Smooth muscle cell of the brain vasculature (primary cell): ENCODE measurements at regions not wholly inside any gene's neighbourhood (a gene's known extent, or its start where the extent isn't known, plus 50 kb on each side); places are given as distances from the start of the nearest gene placed in this dataset.
"Not testable (repeated sequence)": the region's sequence is repeated elsewhere in the genome, so short reads cannot be mapped to it uniquely, and the experiment has no call there.

Experiments
- DNase-seq: peaks from one replicate; pipeline ENCODE4 v3.0.0-alpha.2; 2012; ENCODE audit warnings: low read depth, low spot score

- DNase-seq: no peak
These were observed 241.6 kb downstream of the SUCLG1 start for GRCh38 chr2:84217456-84217855.

GRCh38 chr2:84214455-84214854 lies 244.6 kb downstream of the SUCLG1 start:
- no peak for DNase-seq

DNA sequence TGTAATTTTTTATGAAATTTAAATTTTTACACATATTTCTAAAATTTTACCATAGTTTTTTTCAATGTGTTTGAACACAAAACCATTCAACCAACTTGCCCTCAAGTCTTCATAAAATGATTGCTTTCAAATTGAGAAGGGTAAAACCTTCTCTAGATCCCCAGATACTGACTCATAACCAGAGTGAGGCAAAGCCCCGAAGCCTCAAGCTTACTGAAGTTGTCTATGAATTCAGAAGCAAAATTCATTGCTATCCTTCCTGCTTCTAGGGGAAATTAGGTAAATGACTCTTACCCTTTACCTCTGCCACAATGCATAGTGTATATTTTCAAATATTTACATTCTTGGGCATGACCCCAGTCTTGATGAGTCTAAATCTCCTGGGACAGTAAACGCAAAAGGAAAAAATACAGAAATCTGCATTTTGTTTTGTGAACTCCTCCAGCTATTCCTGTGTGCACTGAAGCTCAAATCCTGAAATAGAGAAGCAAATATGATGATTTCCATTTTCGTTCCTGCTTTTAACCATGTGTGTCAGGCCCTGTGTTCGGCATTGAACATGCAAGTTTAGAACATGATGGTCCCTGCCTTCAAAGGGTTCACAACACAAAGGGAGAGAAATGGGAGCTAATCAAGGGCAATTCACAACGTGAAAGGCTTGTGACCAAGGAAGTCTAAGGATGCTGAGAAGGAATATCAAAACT lies 246.3 kb downstream of the SUCLG1 start:
- no peak for DNase-seq

GRCh38 chr2:84209941-84210340 lies 249.1 kb downstream of the SUCLG1 start:
- no peak for DNase-seq

- no peak for DNase-seq
These were observed 254.1 kb downstream of the SUCLG1 start for GRCh38 chr2:84204995-84205394.

DNA sequence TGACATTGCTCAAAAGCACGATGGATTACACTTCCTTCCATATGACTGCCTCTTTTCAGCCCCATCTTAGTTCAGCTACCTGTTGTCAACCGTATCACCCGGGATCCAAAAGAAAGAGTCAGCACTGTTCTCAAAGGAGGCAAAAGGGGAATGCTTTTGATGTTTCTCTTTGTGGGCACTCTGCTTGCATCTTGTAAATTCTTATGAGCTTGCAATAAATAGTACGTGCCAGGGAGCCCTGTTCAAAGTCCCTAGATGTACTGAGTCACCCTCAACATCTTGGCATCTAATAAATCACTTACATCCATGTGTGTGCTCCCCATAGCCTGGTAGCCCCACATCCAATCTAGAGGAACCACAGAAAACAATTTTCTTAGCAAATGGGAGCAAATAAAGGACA lies 256.9 kb downstream of the SUCLG1 start:
- no peak for DNase-seq

DNA sequence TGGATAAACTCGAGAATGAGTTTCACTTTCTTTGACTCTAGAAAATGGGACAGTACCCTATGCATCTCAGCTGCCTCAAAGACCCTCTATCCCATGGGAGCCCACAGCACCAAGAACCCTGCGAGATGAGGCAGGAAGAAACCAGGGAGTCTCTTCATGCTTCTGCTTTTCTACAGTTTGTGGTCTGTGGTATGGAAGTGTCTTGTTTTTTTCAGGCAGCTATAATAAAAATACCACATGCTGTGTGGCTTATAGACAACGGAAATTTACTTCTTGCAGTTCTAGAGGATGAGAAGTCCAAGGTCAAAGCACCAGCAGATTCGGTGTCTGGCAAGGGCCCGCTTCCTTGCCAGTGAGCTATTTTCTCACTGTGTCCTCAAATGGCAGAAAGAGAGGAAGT lies 257.9 kb downstream of the SUCLG1 start:
- DNase-seq: no peak

DNA sequence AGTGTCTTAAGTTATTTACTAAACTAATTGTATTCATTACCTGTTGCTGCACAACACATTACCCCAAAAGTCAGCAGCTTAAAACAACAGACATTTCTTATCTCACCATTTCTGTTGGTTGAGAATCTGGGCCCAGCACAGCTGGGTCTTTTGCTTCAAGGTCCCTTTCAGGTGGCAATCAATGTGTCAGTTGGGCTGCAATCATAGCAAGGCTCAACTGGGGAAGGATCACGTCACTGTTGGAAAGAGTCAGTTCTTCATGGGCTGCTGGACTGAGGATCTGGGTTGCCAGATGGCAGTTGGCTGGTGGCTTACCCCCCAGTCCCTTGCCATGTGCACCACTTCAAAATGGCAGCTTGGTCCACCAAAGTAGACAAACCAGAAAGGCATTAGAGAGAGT lies 261.2 kb downstream of the SUCLG1 start:
- no peak for DNase-seq

DNA sequence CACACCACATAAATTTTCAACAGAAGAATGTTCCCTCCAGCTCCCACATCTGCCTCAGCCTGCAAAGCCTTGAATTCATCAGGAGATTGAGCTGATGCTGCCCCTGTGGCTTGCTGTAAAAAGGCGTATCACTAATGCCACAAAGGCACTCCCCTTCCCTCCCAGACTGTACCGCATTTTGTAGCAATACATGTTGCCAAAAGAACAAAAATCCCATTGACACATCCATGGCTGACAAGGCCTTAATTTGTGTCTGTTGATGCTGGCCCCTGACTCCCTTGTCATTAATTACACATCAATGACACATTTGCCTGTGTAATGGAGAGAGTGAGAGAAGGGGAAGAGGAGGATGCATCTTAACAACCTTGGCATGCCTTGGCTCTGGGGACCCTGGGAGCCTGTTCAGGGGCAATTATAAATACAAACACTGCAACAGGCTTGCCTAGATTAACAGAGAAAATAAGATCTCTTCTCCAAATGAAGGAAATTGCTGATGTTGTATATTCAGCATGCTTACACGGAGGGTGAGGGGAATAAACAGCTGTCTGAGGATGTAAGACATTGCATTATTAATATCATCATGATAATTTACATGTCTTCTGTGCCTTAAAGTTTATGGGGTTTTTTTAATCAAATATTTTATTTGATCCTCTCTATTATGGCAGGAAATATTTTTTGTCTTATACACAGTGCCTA lies 264.0 kb downstream of the SUCLG1 start:
- DNase-seq: no peak

DNA sequence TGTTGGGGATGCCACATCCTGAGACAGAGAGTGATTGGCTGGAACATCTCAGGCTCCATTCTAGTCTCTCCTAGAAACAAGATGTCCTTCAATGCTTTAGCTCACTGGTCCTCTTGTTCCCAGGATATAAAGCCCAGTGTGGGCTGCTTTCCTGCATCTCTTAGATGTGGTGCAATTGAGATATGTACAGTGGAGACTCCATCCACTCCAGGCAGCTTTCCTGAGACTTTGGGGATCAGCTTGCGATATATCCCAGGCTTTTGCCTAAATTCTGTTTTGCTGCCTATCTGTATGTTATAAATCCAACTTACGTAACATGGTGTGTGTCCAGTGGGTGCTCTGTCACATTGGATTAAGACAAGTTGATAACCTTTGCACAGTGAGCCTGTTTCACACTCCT lies 264.9 kb downstream of the SUCLG1 start:
- no peak for DNase-seq

DNA sequence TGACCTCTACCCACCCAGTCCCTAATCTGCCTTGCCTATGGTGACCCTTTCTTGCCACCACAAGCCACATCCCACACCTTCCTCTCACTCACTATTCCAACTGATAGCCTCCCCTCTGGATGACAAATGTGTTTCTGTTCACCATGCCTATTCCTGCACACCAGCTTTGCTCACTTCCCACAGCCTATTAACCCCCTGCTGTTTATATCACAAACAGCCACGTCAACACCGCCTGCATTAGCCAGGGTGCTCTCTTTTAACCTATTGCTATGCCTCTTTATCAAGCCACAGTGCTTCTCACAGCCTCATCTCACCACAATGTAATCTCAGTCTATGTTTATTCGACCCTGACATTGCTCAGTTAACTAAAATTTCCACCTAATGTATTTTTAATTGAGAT lies 271.8 kb downstream of the SUCLG1 start:
- DNase-seq: no peak

DNA sequence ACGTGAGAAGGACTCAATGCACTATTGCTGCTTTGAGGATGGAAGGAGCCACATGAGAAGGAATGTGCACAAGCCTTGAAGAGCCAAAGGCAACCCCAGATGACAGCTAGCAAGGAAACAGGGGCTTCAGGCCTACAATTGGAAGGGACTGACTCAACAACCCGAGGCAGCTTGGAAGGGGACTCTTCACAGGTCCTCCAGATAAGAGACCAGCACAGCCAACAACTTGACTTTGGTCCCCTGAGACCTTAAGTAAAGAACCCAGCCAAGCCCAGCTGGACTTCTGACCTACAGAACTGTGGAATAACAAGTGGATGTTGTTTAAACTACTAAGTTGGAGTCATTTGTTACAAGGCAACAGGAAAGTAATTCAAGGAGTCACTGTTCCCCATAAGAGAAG lies 277.2 kb downstream of the SUCLG1 start:
- no peak for DNase-seq

- no peak for DNase-seq
These were observed 281.3 kb downstream of the SUCLG1 start for GRCh38 chr2:84177733-84178132.

DNA sequence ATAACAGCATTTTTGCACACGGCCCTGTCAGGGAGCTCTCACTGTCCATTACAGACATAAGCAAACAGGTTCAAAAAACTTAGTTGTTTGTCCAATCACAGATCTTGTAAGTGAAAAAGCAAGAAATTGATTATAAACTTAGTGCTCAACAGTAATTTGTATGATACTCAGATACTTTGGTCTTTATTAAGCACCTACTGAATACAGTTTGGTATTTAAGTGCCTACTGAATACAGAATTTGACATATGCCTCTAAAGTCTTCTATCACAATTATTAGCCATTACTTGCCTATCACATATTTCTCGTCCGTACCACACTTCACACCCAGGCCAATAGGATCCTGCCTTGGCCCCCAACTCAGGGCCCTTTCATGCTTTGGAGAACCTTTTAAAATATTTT lies 283.1 kb downstream of the SUCLG1 start:
- no peak for DNase-seq

DNA sequence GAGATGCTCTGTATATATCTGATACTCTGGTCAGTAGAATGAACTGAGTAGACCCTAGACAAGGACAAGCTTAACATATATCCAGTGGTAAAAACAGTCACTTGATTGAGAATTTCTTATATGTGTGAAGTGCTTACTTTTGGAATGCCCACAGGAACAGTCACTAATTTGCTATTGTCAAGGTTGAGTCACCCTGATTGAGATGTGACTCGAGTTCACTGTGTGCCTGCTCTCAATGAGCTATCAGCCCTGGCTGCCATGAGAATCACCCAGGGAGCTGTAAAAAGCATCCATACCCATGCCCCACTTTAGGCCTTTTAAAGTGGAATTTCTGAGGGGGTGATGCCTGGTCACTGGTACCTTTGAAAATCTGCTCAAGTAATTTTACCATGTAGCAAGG lies 283.7 kb downstream of the SUCLG1 start:
- DNase-seq: no peak

DNA sequence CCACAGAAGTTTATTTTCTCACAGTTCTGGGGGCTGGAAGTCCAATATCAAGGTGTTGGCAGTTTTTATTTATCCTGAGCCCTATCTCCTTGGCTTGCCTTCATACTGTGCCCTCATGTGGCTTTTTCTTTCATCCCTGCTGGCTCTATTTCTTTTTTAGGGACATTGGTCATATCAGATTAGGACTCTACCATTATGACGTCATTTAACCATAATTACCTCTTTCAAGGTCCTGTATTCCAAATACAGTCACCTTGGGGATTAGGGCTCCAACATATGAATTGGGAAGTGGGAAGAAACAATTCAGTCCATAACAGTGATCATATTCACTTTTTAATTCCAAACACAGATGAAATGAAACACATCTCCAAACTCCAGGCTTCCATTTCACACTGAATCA lies 286.0 kb downstream of the SUCLG1 start:
- no peak for DNase-seq

DNA sequence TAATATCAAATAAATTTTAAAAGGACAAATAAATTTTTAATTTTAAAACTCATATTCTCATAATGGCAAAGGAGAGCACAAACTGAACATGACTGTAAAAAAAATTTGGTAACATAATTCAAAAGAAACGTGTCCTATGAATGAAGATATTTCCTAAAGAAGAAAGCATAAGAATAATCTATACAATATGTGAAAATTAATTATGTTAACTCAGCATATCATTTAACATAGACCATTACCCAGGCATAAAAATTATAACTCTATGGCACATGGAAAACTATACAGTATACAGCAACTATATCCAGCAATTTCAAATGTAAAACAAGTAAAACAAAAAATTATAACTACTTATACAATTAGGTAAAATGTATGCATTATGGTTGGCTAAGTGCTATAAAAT lies 288.1 kb downstream of the SUCLG1 start:
- DNase-seq: no peak

DNA sequence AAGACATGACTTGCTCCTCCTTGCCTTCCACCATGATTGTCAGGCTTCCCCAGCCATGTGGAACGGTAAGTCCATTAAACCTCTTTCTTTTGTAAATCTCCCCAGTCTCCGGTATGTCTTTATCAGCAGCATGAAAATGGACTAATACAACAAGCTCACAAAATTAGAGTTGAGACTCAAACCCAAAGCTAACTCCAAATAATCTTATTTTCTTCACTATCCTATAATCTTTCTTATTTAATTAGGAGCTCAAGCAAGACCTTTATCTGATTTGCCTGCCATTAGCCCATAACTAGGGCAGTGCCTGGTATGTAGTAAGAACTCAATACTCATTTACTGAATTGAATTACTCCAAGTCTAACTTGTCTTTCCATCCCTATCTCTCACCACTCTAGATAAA lies 289.2 kb downstream of the SUCLG1 start:
- DNase-seq: no peak

- not testable (repeated sequence) for DNase-seq
These were observed 290.5 kb downstream of the SUCLG1 start for GRCh38 chr2:84168552-84168951.

GRCh38 chr2:84165256-84165655 lies 293.8 kb downstream of the SUCLG1 start:
- DNase-seq: no peak

- DNase-seq: no peak
These were observed 298.6 kb downstream of the SUCLG1 start for GRCh38 chr2:84160453-84160852.

- no peak for DNase-seq
These were observed 300.5 kb downstream of the SUCLG1 start for GRCh38 chr2:84158605-84159004.

GRCh38 chr2:84152462-84152861 lies 306.6 kb downstream of the SUCLG1 start:
- DNase-seq: no peak

DNA sequence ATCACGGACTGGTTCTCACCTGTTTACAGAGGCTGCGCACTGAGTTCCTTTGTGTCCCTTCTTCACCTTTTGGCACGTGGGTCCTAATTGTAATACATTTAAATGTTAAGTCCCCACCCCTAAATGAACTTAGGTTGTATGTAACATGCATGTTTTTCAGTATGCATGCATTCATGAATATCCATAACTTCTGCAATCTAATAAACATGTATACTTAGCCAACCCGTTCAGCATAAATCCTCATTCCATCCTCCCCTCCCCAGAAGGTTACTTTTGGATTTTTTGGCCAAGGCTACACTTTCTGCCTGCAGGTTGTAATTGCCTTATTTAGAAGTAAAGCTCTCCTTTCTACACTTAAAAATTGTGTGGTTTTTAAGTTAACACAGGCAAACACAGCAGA lies 314.7 kb downstream of the SUCLG1 start:
- DNase-seq: no peak
